ENCODE measurements at regions not wholly inside any gene's neighbourhood (a gene's known extent, or its start where the extent isn't known, plus 50 kb on each side); places are given as distances from the start of the nearest gene placed in this dataset.
A peak's percentile ranks its signal among the peaks of the same experiment; 100 is the strongest.
"Not testable (repeated sequence)": the region's sequence is repeated elsewhere in the genome, so short reads cannot be mapped to it uniquely, and the experiment has no call there.

DNA sequence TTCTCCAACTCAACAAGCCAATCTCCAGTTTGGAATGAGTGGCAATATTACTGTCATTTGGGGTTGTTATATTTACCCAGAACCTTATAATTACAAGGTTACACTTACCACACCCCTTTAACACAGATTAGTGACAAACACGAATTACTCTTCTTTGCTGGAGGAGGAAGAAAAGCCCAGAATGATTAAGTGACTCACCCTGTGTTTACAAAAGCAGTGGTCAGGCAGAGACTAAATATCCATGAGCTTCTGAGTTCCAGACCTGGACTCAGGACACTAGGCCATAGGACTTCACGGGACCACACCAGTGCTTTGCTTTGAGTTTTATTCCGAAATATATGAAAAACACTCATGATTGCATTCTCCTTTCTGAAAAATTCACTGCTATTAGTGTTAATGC lies 370.8 kb downstream of the TLE1 start:
- Mint-ChIP-seq H3K27me3 (no peaks in the 10 kb centered on the region), H3K4me1 (no peaks in the 10 kb centered on the region), H3K27ac (no peak overlapping the region), H3K9me3 (peaks cover 3% of the 10 kb centered on the region), H3K4me3 (no peak overlapping the region), H3K36me3 (no peaks in the 10 kb centered on the region)
- ATAC-seq: no peak

DNA sequence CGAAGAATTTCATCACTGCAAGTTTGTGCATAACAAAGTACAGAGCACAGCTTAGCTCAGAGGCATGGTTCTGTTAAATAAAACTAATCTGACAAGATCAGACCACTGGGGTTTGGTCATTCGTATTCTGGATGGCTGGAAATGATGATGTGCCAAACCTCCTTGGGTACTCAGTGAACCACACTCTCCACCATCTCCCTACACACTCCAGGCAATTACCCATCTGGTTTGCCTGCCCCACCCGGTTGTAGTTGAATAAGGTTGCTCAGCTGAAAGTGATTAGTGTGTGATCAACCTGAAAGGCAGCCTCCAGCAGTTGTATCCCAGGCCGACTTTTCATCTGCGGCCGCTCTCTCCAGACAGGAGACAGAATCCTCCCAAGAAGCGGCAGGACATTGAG lies 371.4 kb downstream of the TLE1 start:
- Mint-ChIP-seq H3K36me3 (no peaks in the 10 kb centered on the region), H3K27me3 (no peaks in the 10 kb centered on the region), H3K4me3 (no peak overlapping the region), H3K4me1 (no peaks in the 10 kb centered on the region), H3K27ac (no peak overlapping the region), H3K9me3 (no peaks in the 10 kb centered on the region)
- no peak for ATAC-seq

- Mint-ChIP-seq H3K4me3 (no peak overlapping the region), H3K9me3 (no peaks in the 10 kb centered on the region), H3K27me3 (no peaks in the 10 kb centered on the region), H3K4me1 (no peaks in the 10 kb centered on the region), H3K27ac (no peak overlapping the region), H3K36me3 (no peaks in the 10 kb centered on the region)
- no peak for ATAC-seq
These were observed 372.1 kb downstream of the TLE1 start for GRCh38 chr9:81317223-81317622.

GRCh38 chr9:81314490-81314889 lies 374.9 kb downstream of the TLE1 start:
- no peaks in the 10 kb centered on the region for H3K9me3 Mint-ChIP-seq
- no peak overlapping the region for H3K4me3 Mint-ChIP-seq
- H3K27ac Mint-ChIP-seq: no peak overlapping the region
- H3K36me3 Mint-ChIP-seq: no peaks in the 10 kb centered on the region
- no peak for ATAC-seq
- H3K4me1 Mint-ChIP-seq: no peaks in the 10 kb centered on the region
- H3K27me3 Mint-ChIP-seq: no peaks in the 10 kb centered on the region

DNA sequence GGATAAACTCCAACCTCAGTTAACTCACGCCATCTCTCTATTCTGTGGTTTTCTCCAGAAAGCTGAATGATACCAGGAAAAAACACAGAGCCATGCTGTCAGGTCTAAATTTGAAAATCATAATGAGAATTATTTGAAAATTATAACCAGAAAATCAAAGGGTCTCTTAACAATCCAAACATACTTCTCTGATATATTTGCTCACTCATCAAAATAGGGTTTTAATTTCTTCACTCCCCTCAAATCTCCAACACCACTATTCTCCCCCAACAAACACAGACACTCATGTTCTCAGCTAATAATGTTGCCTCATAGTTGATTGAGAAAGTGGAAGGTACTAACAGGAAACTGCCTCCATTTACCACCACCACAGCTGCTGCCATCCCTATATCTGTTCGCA lies 375.5 kb downstream of the TLE1 start:
- Mint-ChIP-seq H3K27me3 (no peaks in the 10 kb centered on the region), H3K4me3 (no peak overlapping the region), H3K9me3 (no peaks in the 10 kb centered on the region), H3K4me1 (no peaks in the 10 kb centered on the region), H3K27ac (no peak overlapping the region), H3K36me3 (no peaks in the 10 kb centered on the region)
- no peak for ATAC-seq

DNA sequence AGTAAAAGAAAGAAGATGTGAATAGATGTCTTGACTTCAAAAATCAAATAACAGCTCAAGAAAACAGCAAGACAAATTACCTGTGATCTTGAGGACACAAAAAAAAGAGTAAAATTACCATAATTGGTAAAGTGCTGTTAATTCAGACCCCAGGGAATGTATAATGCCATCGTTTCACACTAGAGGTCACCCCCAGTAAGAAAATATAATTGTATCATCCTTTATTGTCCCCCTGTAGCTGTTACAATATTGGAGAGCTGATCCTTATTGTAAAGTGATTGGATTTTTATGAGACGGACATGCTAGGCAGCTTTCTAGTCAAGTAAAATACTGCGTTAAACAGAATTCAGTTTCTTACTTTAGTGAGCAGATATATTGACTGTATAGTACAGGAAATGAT lies 377.0 kb downstream of the TLE1 start:
- Mint-ChIP-seq H3K9me3 (no peaks in the 10 kb centered on the region), H3K27me3 (no peaks in the 10 kb centered on the region)

DNA sequence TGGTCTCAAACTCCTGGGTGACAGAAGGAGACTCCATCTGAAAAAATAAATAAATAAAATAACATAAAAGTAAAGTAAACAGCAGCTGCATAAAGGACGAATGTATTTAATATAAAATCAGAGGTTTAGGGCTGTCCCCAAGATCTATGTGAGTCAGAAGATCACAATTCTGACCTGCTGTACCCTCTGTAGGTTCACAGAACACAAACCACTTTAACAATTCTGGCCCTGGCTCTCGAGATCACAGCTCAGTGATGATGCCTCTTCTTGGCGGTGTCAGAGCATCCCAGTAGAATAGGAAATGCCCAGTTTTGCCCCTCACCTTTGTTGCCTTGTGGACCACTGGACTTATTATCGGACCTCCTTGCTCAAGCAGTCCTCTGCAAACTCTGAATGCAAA lies 380.9 kb downstream of the TLE1 start:
- Mint-ChIP-seq H3K27ac (no peak overlapping the region), H3K4me3 (no peak overlapping the region), H3K27me3 (no peaks in the 10 kb centered on the region), H3K4me1 (no peaks in the 10 kb centered on the region), H3K9me3 (no peaks in the 10 kb centered on the region), H3K36me3 (no peaks in the 10 kb centered on the region)
- no peak for ATAC-seq

More for the DNA sequence above, 377.0 kb downstream of the TLE1 start:
- ATAC-seq: no peak
- Mint-ChIP-seq H3K36me3 (no peaks in the 10 kb centered on the region), H3K27ac (no peak overlapping the region), H3K4me3 (no peak overlapping the region), H3K4me1 (no peaks in the 10 kb centered on the region)

DNA sequence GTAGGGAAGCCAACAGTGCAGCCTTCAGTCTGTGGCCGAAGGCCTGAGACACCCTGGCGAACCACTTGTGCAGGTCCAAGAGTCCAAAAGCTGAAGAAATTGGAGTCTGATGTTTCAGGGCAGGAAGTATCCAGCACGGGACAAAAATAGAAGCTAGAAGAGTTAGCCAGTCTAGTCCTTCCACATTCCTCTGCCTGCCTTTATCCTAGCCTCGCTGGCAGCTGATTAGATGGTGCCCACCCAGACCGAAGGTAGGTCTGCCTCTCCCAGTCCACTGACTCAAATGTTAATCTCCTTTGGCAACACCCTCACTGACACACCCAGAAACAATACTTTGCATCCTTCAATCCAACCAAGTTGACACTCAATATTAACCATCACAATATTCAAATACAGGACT lies 381.6 kb downstream of the TLE1 start:
- not testable (repeated sequence) for H3K4me3 Mint-ChIP-seq, H3K9me3 Mint-ChIP-seq, H3K4me1 Mint-ChIP-seq, H3K27ac Mint-ChIP-seq, ATAC-seq, H3K36me3 Mint-ChIP-seq, H3K27me3 Mint-ChIP-seq

- no peak overlapping the region for H3K27ac Mint-ChIP-seq
- no peaks in the 10 kb centered on the region for H3K27me3 Mint-ChIP-seq
- peak; percentile 22 for ATAC-seq
- no peaks in the 10 kb centered on the region for H3K9me3 Mint-ChIP-seq
- H3K4me1 Mint-ChIP-seq: no peaks in the 10 kb centered on the region
- no peaks in the 10 kb centered on the region for H3K36me3 Mint-ChIP-seq
- H3K4me3 Mint-ChIP-seq: no peak overlapping the region
These were observed 383.7 kb downstream of the TLE1 start for GRCh38 chr9:81305561-81306182.

- Mint-ChIP-seq H3K27ac (no peak overlapping the region), H3K9me3 (peaks cover 3% of the 10 kb centered on the region), H3K27me3 (no peaks in the 10 kb centered on the region), H3K4me3 (no peak overlapping the region), H3K36me3 (no peaks in the 10 kb centered on the region), H3K4me1 (no peaks in the 10 kb centered on the region)
- ATAC-seq: no peak
These were observed 385.7 kb downstream of the TLE1 start for GRCh38 chr9:81303658-81304057.

DNA sequence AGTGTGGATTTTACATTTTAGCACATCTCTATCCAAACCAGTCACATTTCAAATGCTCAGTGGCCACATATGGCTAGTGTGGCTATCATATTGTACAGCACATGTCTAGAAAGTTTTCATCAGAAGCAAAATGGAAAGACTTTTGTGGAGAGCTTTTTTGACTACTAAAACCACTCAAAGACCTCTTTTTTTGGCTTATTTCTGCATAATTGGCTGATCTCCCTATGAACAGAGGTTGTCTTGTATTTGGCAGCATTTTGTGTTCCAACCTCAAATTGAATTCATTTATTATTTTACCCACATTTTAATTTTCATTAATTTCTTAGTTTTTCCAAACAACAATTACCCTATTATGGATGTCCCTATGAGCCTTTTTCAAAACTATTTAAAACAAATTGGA lies 395.7 kb downstream of the TLE1 start:
- Mint-ChIP-seq H3K4me1 (no peaks in the 10 kb centered on the region), H3K36me3 (no peaks in the 10 kb centered on the region), H3K9me3 (peaks cover 7% of the 10 kb centered on the region), H3K27ac (no peak overlapping the region), H3K4me3 (no peak overlapping the region), H3K27me3 (peaks cover 25% of the 10 kb centered on the region)
- ATAC-seq: no peak

GRCh38 chr9:81292056-81292805 lies 397.1 kb downstream of the TLE1 start:
- Mint-ChIP-seq H3K9me3 (peaks cover 2% of the 10 kb centered on the region), H3K27me3 (peaks cover 25% of the 10 kb centered on the region), H3K36me3 (no peaks in the 10 kb centered on the region), H3K27ac (no peak overlapping the region), H3K4me1 (no peaks in the 10 kb centered on the region), H3K4me3 (no peak overlapping the region)
- ATAC-seq: no peak

DNA sequence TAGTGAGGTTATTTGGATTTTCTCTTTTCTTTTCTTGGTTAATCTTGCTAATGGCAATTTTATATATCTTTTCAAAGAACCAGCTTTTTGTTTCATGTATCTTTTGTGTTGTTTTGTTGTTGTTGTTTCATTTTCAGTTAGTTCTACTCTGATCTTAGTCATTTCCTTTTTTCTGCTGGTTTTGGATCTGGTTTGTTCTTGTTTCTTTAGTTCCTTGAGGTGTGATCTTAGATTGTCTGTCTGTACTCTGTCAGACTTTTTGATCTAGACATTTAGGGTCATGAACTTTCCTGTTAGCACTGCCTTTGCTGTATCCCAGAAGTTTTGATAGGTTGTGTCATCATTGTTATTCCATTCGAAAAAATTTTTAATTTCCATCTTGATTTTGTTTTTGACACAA lies 399.7 kb downstream of the TLE1 start:
- Mint-ChIP-seq H3K27ac (no peak overlapping the region), H3K36me3 (no peaks in the 10 kb centered on the region), H3K4me1 (no peaks in the 10 kb centered on the region), H3K27me3 (peaks cover 25% of the 10 kb centered on the region), H3K9me3 (peaks cover 6% of the 10 kb centered on the region), H3K4me3 (no peak overlapping the region)
- no peak for ATAC-seq

GRCh38 chr9:81268048-81268447 lies 421.3 kb downstream of the TLE1 start:
- H3K9me3 Mint-ChIP-seq: peaks cover 3% of the 10 kb centered on the region
- no peak overlapping the region for H3K4me3 Mint-ChIP-seq
- H3K36me3 Mint-ChIP-seq: no peaks in the 10 kb centered on the region
- no peak overlapping the region for H3K27ac Mint-ChIP-seq
- H3K4me1 Mint-ChIP-seq: no peaks in the 10 kb centered on the region
- no peaks in the 10 kb centered on the region for H3K27me3 Mint-ChIP-seq
- no peak for ATAC-seq

DNA sequence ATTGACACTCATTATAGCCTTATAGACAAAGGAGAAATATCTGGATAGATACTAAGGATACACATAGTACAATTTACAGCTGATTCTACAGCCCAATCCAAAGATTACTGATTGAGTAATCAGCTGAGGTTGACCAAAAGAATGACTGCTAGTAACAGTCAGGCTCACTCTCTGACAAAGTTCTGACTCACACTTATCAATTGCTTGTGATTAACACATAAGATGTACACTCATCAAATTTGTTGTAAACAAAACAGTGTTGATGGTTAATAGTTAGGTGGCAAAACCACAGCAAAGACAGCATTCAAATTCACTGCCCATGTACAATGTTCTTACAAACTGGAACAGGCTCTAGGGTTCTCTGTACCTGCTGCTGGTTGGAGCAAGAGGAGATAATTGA lies 422.7 kb downstream of the TLE1 start:
- no peak for ATAC-seq
- Mint-ChIP-seq H3K36me3 (no peaks in the 10 kb centered on the region), H3K27ac (no peak overlapping the region)

DNA sequence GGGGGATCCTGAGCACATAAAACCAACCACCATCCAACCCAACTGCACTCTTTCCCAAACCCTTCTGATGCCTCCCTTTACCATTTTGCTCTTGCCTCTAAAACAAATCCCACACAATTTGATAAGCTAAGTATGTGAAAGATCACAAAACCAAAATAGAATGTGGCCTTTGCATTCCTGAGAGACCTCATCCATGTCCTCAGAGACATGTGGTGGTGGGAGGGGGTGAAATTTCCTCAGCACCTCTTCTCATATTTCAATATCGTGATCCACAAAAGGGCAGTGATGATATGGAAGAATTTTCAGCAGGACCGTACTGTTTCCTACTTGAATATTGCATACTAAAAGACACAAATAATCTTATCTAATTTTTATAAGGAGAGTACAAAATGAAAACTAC lies 423.3 kb downstream of the TLE1 start:
- H3K4me3 Mint-ChIP-seq: no peak overlapping the region
- H3K4me1 Mint-ChIP-seq: no peaks in the 10 kb centered on the region
- H3K27ac Mint-ChIP-seq: no peak overlapping the region
- no peaks in the 10 kb centered on the region for H3K36me3 Mint-ChIP-seq
- H3K9me3 Mint-ChIP-seq: peaks cover 5% of the 10 kb centered on the region
- ATAC-seq: no peak
- H3K27me3 Mint-ChIP-seq: no peaks in the 10 kb centered on the region

More for the DNA sequence above, 422.7 kb downstream of the TLE1 start:
- no peak overlapping the region for H3K4me3 Mint-ChIP-seq
- H3K27me3 Mint-ChIP-seq: no peaks in the 10 kb centered on the region
- no peaks in the 10 kb centered on the region for H3K4me1 Mint-ChIP-seq
- peaks cover 5% of the 10 kb centered on the region for H3K9me3 Mint-ChIP-seq
